Fibroblast of the aortic adventitia (primary cell): ENCODE measurements at regions not wholly inside any gene's neighbourhood (a gene's known extent, or its start where the extent isn't known, plus 50 kb on each side); places are given as distances from the start of the nearest gene placed in this dataset.

Experiments
- DNase-seq: peaks from one replicate; pipeline ENCODE4 v3.0.0-alpha.2; 2010; ENCODE audit warnings: low read depth
- H3K4me3 ChIP-seq: 2 replicates; pipeline ENCODE4 v1.5.1; 2011; ENCODE audit warnings: low read depth, mild to moderate bottlenecking, control low read depth, low read length, moderate library complexity
- CTCF ChIP-seq: IDR thresholded peaks from 2 replicates; pipeline ENCODE4 v1.5.1; 2011; ENCODE audit warnings: mild to moderate bottlenecking, low read length, control low read depth, inconsistent platforms; ENCODE audit not compliant: insufficient read depth

DNA sequence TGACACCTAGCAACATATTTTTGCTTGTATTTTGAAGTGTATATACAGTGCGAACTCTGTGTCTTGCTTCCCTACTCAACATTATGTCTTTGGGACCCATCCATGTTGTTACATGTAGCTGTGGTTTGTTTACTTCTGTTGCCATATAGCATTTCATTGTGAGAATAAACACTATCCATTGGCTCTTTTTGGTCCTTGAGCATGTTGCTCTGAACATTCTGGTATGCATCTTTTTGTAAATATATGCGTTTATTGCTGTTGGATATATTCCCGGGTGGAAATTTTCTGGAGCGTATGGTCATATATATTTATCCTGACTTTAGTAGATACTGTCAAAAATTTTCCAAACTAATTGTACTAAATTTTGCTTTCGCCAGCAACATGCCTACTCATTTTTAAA, 222.5 kb upstream of the SPTLC3 start:
- no peak overlapping the region for H3K4me3 ChIP-seq
- no peak for TF ChIP-seq CTCF
- no peak for DNase-seq

DNA sequence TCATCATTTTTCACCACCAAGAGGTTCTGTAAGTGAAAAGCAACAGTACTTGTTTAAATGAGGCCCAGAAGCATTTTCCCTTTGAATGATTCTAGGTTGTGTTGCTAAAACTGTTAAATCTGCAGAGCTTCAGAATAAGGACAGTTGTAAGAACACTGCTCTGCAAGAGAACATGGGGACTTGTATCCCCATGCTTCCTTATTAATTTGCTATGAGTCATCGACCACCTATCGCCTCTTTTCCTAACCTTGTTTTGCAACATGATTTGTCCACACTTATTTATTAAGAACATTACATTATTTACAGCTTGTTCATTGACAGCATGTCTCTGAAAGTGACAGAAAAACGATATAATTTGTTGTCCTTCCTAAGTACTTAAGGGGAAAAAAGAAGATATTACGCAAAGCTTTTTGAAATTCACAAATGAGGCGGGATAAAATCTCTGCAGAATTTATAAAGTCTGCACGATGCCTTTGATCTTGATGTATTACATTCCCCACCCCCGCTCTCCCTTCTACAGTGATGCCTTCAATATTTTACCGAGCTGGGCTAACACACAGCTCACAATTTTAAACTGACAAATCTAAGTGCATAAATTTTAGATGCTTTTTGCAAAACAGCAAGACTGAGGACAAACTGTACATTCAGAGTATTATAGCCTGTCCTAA, 220.0 kb upstream of the SPTLC3 start:
- H3K4me3 ChIP-seq, result no peak overlapping the region
- no peak for TF ChIP-seq CTCF
- DNase-seq, result no peak

DNA sequence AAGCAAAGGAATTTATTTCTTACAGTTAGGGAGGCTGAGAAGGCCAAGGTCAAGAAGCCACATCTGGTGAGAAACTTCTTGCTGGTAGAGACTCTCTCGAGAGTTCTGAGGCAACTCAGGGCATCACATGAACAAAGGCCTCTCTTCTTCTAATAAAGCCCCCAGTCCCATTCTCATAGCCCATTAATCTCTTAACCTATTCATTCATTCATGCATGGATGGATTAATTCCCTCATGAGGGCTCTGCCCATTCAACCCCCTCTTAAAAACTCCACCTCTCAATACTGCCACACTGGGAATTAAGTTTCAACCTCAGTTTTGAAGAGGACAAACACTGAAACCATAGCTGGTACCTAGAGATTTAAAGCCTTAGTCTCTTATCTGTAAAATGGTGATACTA, 217.9 kb upstream of the SPTLC3 start:
- H3K4me3 ChIP-seq, result no peak overlapping the region
- no peak for TF ChIP-seq CTCF
- no peak for DNase-seq

DNA sequence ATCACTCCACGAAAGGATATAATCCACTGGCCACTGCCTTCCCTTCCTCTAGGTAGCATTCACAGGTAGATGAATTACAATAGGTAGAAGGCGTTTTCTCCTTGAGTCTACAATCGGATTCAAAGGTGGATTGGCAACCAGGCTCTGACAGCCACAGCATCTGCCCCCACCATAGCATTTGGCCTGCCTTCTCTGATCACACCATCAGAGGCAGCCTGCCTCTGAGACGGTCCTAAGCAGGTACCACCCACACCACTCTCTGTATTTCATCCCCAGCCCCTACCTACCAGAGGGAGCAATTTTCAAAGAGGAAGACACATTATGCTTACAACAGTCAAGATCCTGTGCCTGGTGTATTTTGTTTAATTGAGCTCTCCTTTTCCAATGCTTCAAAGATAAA, 210.5 kb upstream of the SPTLC3 start:
- no peak for TF ChIP-seq CTCF
- no peak overlapping the region for H3K4me3 ChIP-seq
- no peak for DNase-seq

DNA sequence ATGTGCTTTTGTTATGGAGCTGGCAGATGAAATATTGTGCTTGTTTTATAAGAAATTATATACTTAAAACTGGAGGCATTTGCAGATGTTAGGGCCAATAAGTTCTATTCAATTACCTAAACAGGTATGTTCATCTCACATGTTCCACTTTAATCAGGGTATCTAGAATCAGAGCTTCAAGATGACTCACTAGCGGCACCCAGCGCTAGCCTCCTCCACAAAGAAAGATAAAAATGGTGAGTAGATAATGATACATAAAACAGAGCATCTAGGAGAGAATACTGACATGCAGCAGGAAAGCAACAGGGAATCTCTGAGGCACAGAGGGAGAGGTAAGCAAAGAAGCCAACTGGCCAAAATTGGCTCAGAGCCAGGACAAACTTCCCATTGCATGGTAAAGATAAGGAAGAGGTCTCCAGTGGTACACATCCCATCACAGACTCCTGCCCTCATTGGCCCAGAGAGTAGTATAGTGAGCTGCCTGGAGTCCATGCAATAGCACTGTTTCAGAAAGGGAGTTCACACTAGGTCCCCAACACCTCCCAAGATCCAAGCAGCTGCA, 200.7 kb upstream of the SPTLC3 start:
- H3K4me3 ChIP-seq, result no peak overlapping the region
- DNase-seq, result no peak
- TF ChIP-seq CTCF, result no peak

DNA sequence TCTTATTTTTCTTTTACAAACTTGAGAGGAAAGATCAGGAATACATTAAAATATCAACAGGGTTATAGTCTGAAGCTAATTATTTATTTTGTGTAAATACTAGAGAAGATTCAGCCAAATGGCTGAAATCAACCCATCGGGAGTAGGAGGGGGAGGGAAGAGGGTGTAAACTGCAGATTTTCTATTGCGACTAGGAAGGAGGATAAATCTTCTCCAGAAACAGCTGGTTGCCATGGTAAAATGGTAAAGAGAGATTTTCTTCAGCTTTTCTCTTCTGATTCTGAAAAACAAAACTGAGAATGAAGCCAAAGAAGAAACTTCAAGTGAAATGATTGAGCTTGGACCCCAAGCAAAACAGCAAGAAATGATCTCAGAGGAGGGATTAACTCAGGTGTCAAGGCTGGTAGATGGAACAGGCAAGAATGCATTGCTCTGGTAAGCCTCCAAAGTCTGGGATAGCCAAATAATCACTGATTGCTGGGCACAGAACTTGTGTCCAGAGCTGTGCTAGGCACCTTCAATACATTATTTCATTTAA, 193.5 kb upstream of the SPTLC3 start:
- no peak for DNase-seq
- TF ChIP-seq CTCF, result no peak

More for the DNA sequence above, 193.5 kb upstream of the SPTLC3 start:
- no peak overlapping the region for H3K4me3 ChIP-seq
